HG03520 (cell line): ENCODE measurements at regions not wholly inside any gene's neighbourhood (a gene's known extent, or its start where the extent isn't known, plus 50 kb on each side); places are given as distances from the start of the nearest gene placed in this dataset.

Experiments
- ATAC-seq: cut with Tn5 transposase; IDR thresholded peaks from one replicate; pipeline ENCODE4 v1.9.1; 2021; ENCODE audit warnings: mild to moderate bottlenecking, moderate library complexity; ENCODE audit not compliant: unreplicated experiment

DNA sequence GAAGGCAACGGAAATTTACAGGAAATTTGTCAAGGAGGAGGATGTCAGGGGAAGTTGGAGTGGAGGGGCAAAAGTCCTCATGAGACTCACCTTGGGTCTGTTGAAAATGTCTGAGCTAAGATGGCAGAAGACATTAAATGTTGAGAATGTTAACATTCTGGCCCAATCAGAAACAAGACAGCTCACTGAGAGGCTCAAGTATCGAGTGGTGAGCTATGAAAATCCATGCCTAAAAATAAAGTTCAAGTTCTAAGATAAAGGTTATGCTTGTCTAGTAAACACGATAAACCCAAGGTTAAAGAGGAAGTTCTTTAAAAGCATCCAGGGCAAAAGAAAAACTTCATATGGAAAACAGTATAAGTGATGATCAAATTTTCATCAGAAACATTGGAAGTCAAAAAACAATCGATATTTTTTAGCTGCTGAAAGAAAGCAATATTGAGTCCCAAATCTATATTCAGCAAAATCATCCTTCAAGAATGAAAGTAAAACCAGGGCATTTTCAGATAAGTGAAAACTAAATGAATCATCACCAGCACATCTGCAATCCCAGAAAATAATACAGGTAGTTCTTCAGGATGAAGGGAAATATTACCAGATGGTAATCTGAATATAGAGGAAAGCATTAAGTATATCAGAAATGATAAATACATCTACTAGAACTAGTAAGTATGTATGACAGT, 462.4 kb downstream of the TLL1 start:
- ATAC-seq = no peak

DNA sequence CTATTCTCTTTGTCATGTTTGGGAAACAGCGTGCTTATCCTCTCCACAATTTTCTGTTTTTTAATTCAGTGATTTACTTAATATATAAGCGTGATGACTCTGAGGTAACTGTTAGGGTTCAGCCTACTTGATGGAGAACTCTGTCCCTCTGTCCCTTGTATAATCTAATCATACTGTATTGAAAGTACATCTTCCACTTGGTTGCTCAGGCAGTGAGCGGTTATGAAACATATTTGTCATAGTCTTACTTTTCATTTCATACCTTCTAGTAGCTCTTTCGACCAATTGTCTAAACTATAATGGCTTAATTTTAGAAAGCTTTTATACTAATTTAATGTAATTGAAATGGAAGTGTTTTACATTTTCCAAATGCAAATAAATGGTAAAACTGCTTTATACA, 469.0 kb downstream of the TLL1 start:
- no peak for ATAC-seq

GRCh38 chr4:166363198-166363597, 490.2 kb downstream of the TLL1 start:
- ATAC-seq = peak; percentile 75

DNA sequence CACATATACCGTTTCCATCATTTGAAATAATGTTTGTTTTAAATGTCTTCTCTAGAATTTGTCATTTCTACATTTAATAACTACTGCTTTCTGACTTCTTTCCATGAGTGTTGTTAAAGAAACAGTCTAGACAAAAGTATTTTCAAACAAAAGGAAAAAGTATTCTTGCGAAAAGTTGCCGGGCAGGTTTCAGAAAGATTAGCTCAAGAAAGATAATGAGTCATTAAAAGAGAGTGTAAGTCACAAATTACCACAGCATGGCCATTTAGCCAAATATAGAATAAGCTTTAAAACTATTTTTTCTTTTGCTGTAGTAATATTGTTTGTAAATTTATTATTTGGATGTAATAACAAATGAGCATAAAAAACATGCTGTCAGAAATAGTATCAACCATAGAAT, 493.0 kb downstream of the TLL1 start:
- ATAC-seq = no peak

DNA sequence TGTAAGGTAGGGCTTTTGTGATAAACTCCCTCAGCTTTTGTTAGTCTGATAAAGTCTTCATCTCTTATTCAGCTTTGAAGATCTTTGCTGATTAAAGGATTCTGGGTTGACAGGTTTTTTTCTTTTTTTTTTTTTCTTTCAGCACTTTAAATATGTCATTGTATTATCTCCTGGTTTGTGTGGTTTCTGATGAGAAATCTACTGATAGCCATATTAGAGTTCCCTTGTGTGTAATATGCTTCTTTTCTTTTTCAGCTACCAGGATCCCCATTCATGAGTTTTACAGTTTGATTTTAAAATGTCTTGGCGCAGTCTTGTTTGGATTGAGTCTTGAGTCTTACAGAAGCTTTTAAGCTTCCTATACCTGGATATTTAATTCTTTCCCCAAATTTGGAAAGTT, 504.5 kb downstream of the TLL1 start:
- no peak for ATAC-seq

DNA sequence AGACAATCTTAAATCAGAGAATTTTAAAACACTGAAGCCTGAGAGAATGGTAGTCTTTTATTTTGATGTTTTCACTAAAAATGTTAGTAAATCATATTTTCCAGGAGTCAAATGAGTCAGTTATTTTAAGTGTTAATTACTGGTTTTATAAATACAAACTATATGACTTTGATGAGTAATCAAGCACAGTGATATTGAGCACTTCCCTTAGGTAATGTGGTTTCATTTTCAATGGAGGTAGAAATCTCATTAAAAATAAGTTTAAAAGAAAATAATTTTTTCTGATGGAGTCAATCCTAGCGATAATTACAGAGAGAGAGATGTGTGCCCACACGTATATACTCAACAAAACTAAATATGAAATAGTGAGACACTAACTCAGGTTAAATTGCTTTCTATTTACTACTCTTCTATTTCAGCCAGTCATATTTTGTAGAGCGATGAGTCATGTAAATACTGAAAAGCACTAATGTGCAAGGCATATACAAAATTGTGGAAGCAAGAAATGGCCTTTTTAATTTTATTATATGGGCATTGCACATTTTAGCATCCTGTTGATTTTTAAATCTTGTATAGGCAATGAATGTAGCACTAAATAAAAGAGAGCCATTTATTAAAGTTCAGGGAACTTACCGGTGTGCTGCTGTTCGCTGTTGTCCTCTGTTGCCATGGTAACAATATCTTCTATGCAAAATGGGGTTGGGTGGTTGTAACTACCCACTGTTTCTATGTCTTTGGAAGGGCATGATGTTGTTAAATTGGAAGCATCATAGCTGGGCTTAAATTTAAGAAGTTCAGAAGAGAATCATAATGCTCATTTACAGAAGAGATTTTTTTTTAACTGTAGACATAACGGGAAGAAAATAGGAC, 513.7 kb downstream of the TLL1 start:
- peak; percentile 50 for ATAC-seq

DNA sequence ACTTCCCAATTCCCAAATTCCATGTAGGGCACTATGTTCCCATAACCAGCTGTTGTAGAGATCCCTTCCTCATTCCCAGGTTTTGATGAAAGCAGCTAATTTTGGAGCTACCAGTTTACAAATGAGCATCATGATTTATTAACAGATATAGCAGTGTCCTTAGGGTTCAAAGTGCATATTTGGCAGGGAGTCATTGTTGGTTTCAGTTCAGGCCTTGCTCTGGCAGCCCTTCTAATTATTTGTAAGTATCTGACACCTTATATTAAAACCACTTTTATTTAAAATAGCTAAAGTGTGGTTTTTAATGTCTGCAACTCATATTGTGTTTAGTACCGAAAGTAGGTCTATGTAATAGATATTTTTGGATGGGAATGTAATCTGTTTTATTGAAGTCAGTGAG, 518.5 kb downstream of the TLL1 start:
- ATAC-seq = no peak

GRCh38 chr4:166399021-166399420, 526.0 kb downstream of the TLL1 start:
- ATAC-seq = no peak

GRCh38 chr4:166400270-166400894, 527.3 kb downstream of the TLL1 start:
- no peak for ATAC-seq

GRCh38 chr4:166413356-166413755, 540.3 kb downstream of the TLL1 start:
- ATAC-seq = no peak

DNA sequence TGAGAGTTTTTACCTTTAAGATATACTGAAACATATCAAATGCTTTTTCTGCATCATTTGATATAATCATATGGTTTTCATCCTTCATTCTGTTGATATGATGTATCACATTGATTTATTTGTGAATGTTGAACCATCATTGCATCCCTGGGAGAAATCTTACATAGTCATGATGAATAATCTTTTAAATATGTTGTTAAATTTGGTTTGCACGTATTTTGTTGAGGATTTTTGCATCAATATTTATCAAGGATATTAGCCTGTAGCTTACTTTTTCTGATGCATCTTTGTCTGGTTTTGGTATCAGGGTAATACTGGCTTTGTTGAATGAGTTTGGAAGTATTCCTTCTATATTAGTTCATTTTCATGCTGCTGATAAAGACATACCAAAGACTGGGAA, 541.4 kb downstream of the TLL1 start:
- no peak for ATAC-seq

GRCh38 chr4:166415749-166416148, 542.7 kb downstream of the TLL1 start:
- no peak for ATAC-seq

DNA sequence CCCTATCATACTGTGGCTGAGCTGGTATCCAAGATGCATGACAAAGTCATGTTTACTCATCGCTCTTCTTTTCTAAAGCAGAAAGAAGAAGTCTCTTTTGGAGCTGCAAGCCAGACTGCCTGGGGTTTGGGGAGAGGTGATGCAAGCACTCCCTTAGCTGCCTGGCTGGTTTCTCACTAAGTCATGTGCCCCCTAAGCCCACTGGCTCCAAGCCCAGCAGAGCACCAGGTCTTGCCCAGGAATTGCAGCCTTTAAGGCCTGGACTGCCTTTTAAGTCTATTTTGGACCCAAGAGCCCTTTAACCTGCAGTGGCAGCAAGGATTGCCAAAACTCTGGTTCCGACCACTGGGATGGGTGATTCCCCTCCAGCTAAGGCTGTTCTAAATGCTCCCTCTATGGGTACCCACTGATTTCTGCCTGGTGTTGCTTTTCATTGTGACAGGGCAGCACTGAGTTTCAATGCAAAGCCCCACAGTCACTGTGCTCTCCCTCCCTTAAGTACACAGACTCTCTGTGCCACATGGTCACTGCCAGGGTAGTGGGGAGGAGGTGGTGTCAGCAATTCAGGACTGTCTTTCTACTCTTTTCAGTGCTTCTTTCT, 548.6 kb downstream of the TLL1 start:
- ATAC-seq = no peak

GRCh38 chr4:166422475-166422874, 549.4 kb downstream of the TLL1 start:
- no peak for ATAC-seq

GRCh38 chr4:166426300-166426863, 553.3 kb downstream of the TLL1 start:
- ATAC-seq = no peak

GRCh38 chr4:166432125-166432524, 559.1 kb downstream of the TLL1 start:
- ATAC-seq = no peak

GRCh38 chr4:166432842-166433241, 559.8 kb downstream of the TLL1 start:
- ATAC-seq = no peak

DNA sequence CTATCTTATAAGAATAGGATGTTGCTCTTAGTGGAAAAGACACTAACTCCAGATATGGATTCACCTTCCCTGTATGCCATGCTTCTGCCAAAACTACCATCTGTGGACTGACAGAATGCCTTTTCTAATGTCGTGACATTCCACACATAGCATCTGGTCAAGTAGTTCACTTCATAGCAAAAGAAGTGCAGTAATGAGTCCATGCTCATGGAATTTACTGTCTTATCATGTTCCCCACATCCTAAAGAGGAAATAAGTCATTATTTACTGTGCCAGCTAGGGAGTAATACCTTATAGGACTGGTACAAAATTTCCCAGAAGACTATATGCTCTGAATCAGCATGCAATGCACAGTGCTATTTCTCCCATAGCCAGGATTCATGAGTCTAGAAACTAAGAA, 562.4 kb downstream of the TLL1 start:
- ATAC-seq = no peak

DNA sequence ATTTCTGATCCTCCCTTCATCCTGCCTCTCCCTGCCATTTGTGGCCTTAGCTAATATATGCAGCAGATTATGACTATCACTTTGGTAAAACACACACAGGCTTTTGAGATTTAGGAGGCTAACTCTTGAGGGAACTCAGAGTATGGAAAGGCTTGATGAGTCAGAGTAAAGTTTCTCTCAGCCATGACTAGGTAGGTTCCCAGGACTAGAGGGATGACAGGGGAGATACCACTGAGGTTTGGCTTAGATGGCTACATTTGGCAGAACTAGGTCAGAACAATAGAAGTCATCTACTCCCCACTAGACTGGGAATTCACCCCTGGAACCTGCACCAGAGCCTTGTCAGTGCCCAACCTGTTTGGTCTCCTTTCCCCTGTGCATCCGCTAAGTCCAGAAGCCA, 585.7 kb downstream of the TLL1 start:
- ATAC-seq = no peak

DNA sequence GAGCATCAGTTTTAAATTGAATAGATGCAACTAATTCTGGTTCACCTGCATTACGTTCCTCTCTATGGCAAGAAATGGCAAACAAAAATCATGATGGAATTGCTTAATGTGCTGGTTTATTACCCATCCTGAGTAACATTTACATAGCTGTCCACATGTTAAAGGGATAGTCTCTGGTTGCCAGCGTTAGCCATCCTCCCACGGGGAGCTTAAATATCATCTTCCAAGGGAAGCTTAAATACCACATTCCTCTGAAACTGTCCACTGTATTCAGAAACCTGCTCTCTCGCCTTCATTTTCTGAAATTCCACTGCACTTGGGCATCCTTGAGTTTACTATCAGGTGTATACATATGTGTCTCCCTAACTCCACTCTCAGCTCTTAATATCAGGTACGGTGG, 586.6 kb downstream of the TLL1 start:
- no peak for ATAC-seq
